LNCaP clone FGC (cell line): ENCODE measurements at regions not wholly inside any gene's neighbourhood (a gene's known extent, or its start where the extent isn't known, plus 50 kb on each side); places are given as distances from the start of the nearest gene placed in this dataset.

ENCODE experiments used
- DNase-seq: peaks from one replicate; pipeline ENCODE4 v3.0.0-alpha.2; 2011; ENCODE audit warnings: low read depth
- H3K4me3 ChIP-seq: 2 replicates; pipeline ENCODE4 v1.5.1; 2011; ENCODE audit warnings: mild to moderate bottlenecking, low read depth, low read length, control low read depth
- TF ChIP-seq, protein P1 (sequence below): IDR thresholded peaks from 2 replicates; pipeline ENCODE4 v1.5.1; 2012; ENCODE audit warnings: mild to moderate bottlenecking; ENCODE audit not compliant: control insufficient read depth, insufficient read depth; ENCODE audit errors: extremely low read depth

DNA sequence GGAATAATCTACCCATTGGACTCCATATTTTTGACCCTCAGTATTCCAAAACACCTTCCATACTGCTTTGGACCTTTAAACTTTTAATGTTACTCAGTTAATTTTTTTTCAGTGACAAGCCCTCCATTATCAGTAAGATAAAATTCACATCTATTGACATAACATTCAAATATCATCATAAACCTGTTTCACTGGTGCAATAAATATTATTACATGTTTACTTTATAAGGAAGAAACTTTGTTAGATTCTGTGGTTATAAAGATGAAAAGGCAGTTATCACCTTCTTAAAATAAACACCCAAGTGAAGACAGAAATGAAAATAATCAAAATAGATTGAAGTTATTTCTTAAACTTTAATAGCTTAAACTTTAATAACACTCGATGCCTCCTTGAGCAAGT lies 758.5 kb upstream of the ADGRL2 start:
- no peak overlapping the region for H3K4me3 ChIP-seq
- DNase-seq, result peak; percentile 7
- TF ChIP-seq, protein P1, sequence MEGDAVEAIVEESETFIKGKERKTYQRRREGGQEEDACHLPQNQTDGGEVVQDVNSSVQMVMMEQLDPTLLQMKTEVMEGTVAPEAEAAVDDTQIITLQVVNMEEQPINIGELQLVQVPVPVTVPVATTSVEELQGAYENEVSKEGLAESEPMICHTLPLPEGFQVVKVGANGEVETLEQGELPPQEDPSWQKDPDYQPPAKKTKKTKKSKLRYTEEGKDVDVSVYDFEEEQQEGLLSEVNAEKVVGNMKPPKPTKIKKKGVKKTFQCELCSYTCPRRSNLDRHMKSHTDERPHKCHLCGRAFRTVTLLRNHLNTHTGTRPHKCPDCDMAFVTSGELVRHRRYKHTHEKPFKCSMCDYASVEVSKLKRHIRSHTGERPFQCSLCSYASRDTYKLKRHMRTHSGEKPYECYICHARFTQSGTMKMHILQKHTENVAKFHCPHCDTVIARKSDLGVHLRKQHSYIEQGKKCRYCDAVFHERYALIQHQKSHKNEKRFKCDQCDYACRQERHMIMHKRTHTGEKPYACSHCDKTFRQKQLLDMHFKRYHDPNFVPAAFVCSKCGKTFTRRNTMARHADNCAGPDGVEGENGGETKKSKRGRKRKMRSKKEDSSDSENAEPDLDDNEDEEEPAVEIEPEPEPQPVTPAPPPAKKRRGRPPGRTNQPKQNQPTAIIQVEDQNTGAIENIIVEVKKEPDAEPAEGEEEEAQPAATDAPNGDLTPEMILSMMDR, result no peak

DNA sequence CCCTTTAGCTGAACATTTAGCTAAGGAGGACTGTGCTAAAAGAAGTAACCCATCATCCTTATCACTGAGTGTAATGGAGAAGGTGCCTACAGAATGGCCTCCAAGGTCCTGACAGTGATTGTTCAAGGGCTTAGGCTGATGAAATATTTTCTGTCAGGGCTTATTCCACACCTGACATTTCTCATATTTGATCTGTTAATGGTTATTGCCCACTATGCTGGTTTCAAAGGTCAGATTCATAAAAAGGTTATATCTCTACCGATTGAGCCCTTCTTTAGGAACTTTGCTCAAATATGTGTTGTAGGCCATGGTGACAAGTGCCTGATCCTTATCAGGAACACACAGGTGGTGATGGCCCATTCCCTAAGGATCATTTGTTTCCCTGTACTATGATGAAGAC lies 766.4 kb upstream of the ADGRL2 start:
- no peak overlapping the region for H3K4me3 ChIP-seq
- no peak for DNase-seq
- TF ChIP-seq, protein P1, result no peak

DNA sequence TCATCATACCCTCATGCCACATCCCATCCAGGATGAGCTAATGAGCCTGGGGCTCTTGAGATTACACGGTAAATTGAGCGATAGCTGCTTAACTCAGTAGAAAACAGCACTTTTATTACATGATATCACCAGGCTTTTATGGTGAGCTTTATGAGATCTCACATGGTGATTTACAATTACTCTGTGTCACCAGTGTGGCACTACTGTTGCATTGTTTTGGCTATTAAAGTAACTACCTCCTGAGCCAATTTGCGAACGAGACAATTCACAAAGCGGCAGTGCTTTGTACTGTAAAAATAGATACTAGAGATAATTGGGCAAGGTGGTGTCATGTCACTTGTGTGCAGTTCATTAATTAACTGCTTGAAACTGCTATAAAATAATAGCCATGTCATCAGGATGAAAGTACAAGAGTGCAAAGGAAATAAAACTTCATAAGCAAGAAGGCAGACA lies 767.7 kb upstream of the ADGRL2 start:
- no peak for DNase-seq
- TF ChIP-seq, protein P1, result no peak
- no peak overlapping the region for H3K4me3 ChIP-seq

DNA sequence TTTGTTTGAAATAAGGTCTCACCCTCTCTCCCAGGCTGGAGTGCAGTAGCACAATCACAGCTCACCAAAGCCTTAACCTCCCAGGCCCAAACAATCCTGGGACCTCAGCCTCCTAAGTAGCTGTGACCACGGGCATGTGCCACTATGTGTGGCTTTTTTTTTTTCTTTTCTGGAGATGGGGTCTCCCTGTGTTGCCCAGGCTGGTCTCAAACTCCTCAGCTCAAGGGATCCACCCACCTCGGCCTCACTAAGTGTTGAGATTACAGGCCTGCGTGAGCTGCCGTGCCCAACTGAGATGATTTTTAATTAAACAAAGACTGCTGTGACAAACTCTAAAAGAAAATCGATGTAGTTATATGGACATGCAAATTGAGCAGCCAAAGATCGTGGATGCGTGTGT lies 768.4 kb upstream of the ADGRL2 start:
- no peak overlapping the region for H3K4me3 ChIP-seq
- no peak for DNase-seq
- TF ChIP-seq, protein P1, result no peak

- TF ChIP-seq, protein P1, result no peak
- no peak for DNase-seq
- no peak overlapping the region for H3K4me3 ChIP-seq
Measured at GRCh38 chr1:81030441-81030840, 770.3 kb upstream of the ADGRL2 start.

DNA sequence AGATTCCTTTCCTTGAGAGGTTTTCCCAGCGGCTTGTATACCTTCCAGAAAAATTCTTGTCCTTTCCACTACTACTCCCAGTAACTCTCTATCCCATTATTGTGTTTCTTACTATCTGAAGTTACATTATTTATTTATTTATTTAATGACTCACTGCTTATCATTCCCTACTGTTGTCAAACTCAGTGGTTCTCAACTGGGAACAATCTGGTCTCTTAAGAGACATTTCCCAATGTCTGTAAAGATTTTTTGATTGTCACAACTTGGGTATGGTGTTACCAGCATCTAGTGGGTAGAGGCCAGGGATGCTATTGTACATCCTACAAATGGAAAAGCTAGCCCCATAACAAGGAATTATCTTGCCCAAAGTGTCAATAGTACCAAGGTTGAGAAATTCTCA lies 771.5 kb upstream of the ADGRL2 start:
- no peak overlapping the region for H3K4me3 ChIP-seq
- DNase-seq, result no peak
- TF ChIP-seq, protein P1, result no peak

DNA sequence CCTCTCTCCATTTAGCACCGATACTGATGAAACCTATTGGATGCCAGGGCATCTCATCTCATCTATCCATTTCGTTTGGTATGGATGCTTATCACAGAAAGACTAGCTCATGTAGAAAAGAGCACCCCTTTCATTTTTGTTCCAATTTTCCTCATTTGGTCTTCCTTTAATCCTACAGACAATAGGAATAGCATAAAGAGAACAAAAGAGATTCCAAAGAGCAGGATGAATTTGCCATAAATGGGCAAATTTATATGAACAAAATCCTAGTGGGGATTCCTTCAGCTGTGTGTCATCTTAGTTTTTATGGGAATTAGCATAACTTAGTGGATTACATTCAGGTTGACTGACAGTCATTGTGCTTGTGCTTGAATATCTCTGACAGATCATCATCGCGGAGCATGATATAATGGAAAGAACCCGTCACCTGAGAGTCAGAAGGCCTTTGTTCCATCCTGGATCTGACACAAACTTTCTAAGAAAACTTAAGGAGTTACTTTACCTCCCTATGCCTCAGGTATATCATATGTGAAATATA lies 777.5 kb upstream of the ADGRL2 start:
- no peak for DNase-seq

More for the DNA sequence above, 777.5 kb upstream of the ADGRL2 start:
- TF ChIP-seq, protein P1, result no peak
- H3K4me3 ChIP-seq, result no peak overlapping the region
